HFF-Myc (cell line): ENCODE measurements at regions not wholly inside any gene's neighbourhood (a gene's known extent, or its start where the extent isn't known, plus 50 kb on each side); places are given as distances from the start of the nearest gene placed in this dataset.

ENCODE experiments used
- DNase-seq: peaks from one replicate; pipeline ENCODE4 v3.0.0-alpha.2; 2011; ENCODE audit warnings: low read depth; ENCODE audit errors: extremely low read depth
- H3K4me3 ChIP-seq: replicated peaks from 2 replicates; pipeline ENCODE4 v1.5.1; 2011; ENCODE audit warnings: low read depth, mild to moderate bottlenecking, control low read depth, low read length
- CTCF ChIP-seq: IDR thresholded peaks from 2 replicates; pipeline ENCODE4 v1.5.1; 2012; ENCODE audit warnings: mild to moderate bottlenecking, low read depth, low read length, control low read depth; ENCODE audit errors: missing control alignments

- H3K4me3 ChIP-seq: no peak overlapping the region
- TF ChIP-seq CTCF: no peak
- DNase-seq: no peak
Observed at GRCh38 chr13:78862446-78862845, 203.5 kb upstream of the OBI1 start.

- no peak for DNase-seq
- H3K4me3 ChIP-seq: no peak overlapping the region
- TF ChIP-seq CTCF: no peak
Observed at GRCh38 chr13:78852709-78853108, 193.8 kb upstream of the OBI1 start.

- TF ChIP-seq CTCF: no peak
- H3K4me3 ChIP-seq: no peak overlapping the region
- no peak for DNase-seq
Observed at GRCh38 chr13:78845656-78846365, 186.9 kb upstream of the OBI1 start.

GRCh38 chr13:78844106-78844505, 185.2 kb upstream of the OBI1 start:
- no peak overlapping the region for H3K4me3 ChIP-seq
- DNase-seq: no peak
- no peak for TF ChIP-seq CTCF

GRCh38 chr13:78841358-78841963, 182.5 kb upstream of the OBI1 start:
- DNase-seq: no peak
- TF ChIP-seq CTCF: no peak
- H3K4me3 ChIP-seq: no peak overlapping the region

- no peak overlapping the region for H3K4me3 ChIP-seq
- TF ChIP-seq CTCF: no peak
- no peak for DNase-seq
Observed at GRCh38 chr13:78836238-78836784, 177.4 kb upstream of the OBI1 start.

GRCh38 chr13:78832461-78832860, 173.5 kb upstream of the OBI1 start:
- DNase-seq: no peak
- H3K4me3 ChIP-seq: no peak overlapping the region
- no peak for TF ChIP-seq CTCF
